ENCODE measurements at regions not wholly inside any gene's neighbourhood (a gene's known extent, or its start where the extent isn't known, plus 50 kb on each side); places are given as distances from the start of the nearest gene placed in this dataset.

GRCh38 chr11:27213232-27213660 is 149.8 kb downstream of the CCDC34 start:
- no peak for ATAC-seq

GRCh38 chr11:27212248-27212780 is 150.7 kb downstream of the CCDC34 start:
- ATAC-seq = no peak

GRCh38 chr11:27211370-27212127 is 151.5 kb downstream of the CCDC34 start:
- ATAC-seq = no peak

GRCh38 chr11:27210531-27210930 is 152.5 kb downstream of the CCDC34 start:
- no peak for ATAC-seq

- ATAC-seq = peak in 1 of 2 donors; percentile 36
Measured at GRCh38 chr11:27209562-27210005, 153.4 kb downstream of the CCDC34 start.

GRCh38 chr11:27208846-27209245 is 154.2 kb downstream of the CCDC34 start:
- no peak for ATAC-seq

GRCh38 chr11:27207025-27207650 is 155.9 kb downstream of the CCDC34 start:
- ATAC-seq = no peak

DNA sequence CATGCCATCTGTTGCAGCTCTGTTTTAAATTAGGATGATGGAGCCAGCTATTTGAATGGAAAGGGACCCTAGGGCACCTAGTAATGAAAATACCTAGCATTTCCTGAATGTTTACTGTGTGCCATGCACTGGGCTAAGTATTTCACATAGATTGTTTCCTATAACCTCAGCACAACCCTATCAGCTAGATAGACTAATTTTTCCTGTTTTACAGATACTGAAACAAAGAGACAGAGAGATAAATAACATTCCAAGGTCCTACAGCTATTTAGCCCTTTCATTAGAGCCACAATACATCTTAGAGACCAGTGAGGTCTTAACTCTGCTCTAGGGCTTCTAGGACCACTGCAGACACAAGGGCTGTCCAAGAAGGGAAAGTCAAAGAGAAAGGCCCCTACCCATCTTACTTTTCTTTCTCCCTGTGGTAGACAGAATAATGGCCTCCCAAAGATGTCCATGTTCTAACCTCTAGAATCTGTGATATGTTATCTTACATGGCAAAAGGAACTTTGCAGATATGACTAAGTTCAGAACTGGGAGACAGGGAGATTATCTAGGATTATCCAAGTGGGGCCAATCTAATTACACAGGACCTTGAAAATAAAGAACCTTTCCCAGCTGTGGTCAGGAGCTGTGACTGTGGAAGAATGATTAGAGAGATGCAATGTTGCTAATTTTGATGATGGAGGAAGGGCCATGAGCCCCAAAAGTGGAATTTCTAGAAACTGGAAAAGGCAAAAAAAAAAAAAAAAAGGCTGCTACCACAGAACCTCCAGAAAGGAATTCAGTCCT is 157.0 kb downstream of the CCDC34 start:
- no peak for ATAC-seq

DNA sequence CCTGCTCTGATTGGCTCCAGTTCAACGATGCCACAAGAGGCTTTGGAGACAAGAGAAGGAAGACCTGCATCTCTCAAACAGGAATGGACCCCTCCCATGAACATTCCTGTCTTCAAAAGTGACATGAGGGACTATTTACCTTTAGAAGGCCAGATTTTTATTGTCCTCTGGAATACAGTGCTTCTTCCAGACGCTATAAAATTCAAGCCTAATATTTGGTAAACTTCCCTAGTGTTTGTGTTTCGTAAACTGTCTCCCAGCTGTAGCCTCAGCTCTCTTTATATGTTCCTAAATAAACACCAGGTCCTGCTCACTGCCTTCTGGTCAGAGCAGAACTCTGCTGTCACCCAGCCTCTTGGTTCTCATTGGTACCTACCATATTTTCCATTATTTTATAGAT is 157.8 kb downstream of the CCDC34 start:
- ATAC-seq = no peak

GRCh38 chr11:27204529-27204928 is 158.5 kb downstream of the CCDC34 start:
- ATAC-seq = no peak

- no peak for ATAC-seq
Measured at GRCh38 chr11:27203077-27203647, 159.9 kb downstream of the CCDC34 start.

DNA sequence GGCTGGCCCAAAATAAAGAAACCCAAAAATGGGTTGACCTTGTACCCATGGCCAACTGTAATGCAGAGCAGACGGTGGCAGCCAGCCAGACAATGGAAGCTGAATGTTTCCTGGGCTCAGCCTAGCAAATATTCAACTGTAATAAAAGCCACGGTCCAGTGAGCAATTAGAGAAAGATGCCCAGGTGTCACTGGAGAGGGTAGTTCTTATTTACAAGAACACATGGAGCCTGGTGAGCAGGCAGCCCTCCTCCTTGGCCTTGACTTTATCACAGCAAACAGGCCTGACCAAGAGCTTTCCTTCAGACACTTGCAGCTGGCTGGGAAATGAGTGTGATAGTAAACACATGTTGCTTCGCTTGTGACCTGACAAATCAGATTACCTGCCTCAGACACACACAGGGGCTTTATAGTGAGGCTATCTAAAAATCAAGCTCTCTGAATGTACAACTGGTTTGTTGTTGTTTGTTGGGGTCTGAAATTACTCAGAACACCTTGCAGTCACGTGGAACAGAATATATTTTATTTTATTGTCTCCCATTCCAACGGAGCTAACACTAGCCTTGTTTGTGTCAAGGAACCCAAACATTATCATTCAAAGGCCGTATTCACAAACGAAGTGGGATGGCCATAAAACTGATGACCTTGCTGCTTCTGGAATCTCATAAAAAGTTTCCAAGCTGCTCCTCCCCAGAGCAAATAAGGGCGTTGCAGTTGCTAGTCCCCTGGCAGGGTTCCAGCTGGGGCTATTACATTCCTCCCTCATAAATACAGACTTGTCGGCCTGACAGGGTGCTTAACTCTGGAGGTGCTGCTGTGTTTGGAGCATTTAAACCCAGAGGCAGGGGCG is 161.1 kb downstream of the BBOX1 start:
- no peak for ATAC-seq

GRCh38 chr11:27200779-27201453 is 160.3 kb downstream of the BBOX1 start:
- no peak for ATAC-seq

- ATAC-seq = no peak
Measured at GRCh38 chr11:27196203-27196897, 155.7 kb downstream of the BBOX1 start.

DNA sequence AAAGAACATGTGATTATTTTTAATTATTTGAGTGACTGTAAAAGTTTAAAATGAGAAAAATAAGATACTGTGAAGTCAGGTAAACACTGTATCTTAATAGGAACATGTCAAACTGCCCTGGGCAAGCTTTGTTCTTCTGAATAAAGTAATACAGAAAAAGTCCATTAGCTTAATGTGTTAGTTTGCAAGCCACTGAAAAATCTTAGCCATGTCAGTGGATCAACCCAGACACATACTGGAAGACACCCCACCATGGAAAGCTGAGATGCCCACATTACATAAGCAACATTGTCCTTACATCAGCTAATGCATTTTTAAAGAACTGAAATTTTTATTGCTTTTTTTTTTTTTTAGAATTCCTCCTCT is 155.2 kb downstream of the BBOX1 start:
- no peak for ATAC-seq

GRCh38 chr11:27194976-27195375 is 154.4 kb downstream of the BBOX1 start:
- ATAC-seq = no peak

DNA sequence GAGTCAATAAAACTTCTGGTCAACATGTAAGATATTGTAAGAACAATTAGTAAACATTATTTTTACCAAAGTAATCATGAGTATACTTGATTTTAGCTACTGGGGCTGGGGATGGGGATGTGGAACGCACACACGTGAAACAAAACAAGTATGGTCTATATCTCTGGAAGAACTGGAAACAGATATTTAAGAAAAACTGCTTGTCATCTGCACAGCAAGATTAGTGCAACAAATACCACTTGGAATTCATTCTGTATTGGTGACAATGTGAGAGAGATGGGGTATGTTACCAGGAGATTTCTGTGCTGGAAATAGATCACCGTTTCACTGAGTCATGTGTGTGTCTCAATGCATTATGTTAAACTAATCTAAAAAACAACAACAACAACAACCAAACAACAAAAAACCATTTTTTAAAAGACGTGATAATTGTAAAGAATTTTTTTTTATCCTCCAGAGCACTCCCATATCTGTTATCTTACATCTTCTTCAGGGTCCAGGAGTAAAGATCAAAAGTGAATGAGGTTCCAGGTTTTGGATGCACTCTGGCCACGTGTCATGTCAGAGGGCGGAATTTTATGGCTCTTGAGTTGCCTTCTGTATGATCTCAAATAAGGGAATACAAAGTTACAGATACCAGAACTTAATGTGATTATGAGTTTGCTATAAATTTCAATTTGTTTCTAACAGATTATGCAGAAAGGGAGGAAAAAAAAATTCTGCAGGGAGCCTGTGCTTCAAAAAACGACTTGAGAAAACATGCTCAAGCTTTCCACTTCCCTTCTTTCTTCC is 153.0 kb downstream of the BBOX1 start:
- ATAC-seq = no peak

DNA sequence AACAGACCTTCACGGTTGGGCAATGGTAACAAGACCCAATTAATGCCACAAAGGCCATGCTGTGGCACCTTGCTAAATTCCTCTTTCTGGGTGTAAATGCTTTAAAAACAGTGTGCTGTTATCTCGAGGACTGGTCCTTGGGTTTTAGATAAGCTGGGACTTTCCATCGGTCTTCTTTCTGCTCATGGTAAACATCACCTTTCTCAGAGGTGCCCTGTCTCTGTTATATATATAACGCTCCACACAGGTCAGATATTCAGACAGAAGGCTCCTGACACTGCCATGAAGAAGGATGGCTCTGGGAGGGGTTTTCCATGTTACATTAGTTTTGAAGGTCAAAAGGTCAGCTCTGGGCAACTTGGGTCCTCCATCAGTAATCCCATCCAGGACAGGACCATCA is 151.6 kb downstream of the BBOX1 start:
- ATAC-seq = no peak

- no peak for ATAC-seq
Measured at GRCh38 chr11:27191639-27192038, 151.0 kb downstream of the BBOX1 start.

DNA sequence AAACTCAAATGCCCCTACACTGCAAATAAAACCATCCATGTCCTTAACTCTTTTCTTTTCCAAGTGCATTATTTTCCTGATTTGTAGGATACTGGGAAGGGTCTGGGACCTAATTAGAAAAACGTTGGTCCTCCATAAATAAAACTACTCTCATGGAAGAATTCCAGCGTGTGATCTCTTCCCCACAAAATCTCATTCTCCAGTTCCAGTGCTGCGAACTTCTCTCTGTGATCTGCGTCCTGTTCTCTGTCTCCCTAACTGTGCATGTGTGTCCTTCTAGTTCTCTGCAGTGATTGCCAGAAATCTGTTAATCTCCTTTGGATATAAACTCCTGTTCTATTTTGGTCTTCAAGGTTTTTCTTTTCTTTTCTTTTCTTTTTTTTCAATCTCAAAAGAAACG is 148.1 kb downstream of the BBOX1 start:
- no peak for ATAC-seq

All from activated CD4-positive, CD25-positive, alpha-beta regulatory T cell treated with anti-CD3 and anti-CD28 coated beads, Interleukin-2, amount 50 U/mL, for 24 hours (primary cell).